ENCODE measurements at regions not wholly inside any gene's neighbourhood (a gene's known extent, or its start where the extent isn't known, plus 50 kb on each side); places are given as distances from the start of the nearest gene placed in this dataset.

- TF ChIP-seq CTCF (IDR thresholded peaks at IDR 0.05), result no peak
These were observed 225.4 kb upstream of the KITLG start for GRCh38 chr12:88805692-88806091.

- no peak for TF ChIP-seq CTCF (IDR thresholded peaks at IDR 0.05)
These were observed 225.0 kb upstream of the KITLG start for GRCh38 chr12:88805286-88805685.

GRCh38 chr12:88802096-88802706 lies 221.9 kb upstream of the KITLG start:
- TF ChIP-seq CTCF (IDR thresholded peaks at IDR 0.05), result no peak

- TF ChIP-seq CTCF (IDR thresholded peaks at IDR 0.05), result no peak
These were observed 221.2 kb upstream of the KITLG start for GRCh38 chr12:88801227-88802095.

- TF ChIP-seq CTCF (IDR thresholded peaks at IDR 0.05), result no peak
These were observed 212.8 kb upstream of the KITLG start for GRCh38 chr12:88793096-88793495.

- TF ChIP-seq CTCF (IDR thresholded peaks at IDR 0.05), result no peak
These were observed 210.0 kb upstream of the KITLG start for GRCh38 chr12:88790231-88790630.

GRCh38 chr12:88784166-88784565 lies 203.9 kb upstream of the KITLG start:
- TF ChIP-seq CTCF (IDR thresholded peaks at IDR 0.05), result no peak
